Activated naive CD8-positive, alpha-beta T cell treated with anti-CD3 and anti-CD28 coated beads for 36 hours (primary cell): ENCODE measurements at regions not wholly inside any gene's neighbourhood (a gene's known extent, or its start where the extent isn't known, plus 50 kb on each side); places are given as distances from the start of the nearest gene placed in this dataset.

Experiments used
- DNase-seq: peaks from one replicate; pipeline ENCODE4 v3.0.0; 2021
- H3K27ac Mint-ChIP-seq: one replicate; pipeline ENCODE4 v1.8.0; 2022; ENCODE audit warnings: mild to moderate bottlenecking, moderate library complexity, mixed read lengths
- H3K27me3 Mint-ChIP-seq: one replicate; pipeline ENCODE4 v1.8.0; 2022; ENCODE audit warnings: mild to moderate bottlenecking, mixed read lengths
- H3K36me3 Mint-ChIP-seq: one replicate; pipeline ENCODE4 v1.8.0; 2021; ENCODE audit warnings: mild to moderate bottlenecking, mixed read lengths
- H3K4me1 Mint-ChIP-seq: one replicate; pipeline ENCODE4 v1.8.0; 2021; ENCODE audit warnings: mixed read lengths
- H3K4me3 Mint-ChIP-seq: one replicate; pipeline ENCODE4 v1.8.0; 2022; ENCODE audit warnings: mild to moderate bottlenecking, moderate library complexity, mixed read lengths
- H3K9me3 Mint-ChIP-seq: one replicate; pipeline ENCODE4 v1.8.0; 2022; ENCODE audit warnings: mixed read lengths

DNA sequence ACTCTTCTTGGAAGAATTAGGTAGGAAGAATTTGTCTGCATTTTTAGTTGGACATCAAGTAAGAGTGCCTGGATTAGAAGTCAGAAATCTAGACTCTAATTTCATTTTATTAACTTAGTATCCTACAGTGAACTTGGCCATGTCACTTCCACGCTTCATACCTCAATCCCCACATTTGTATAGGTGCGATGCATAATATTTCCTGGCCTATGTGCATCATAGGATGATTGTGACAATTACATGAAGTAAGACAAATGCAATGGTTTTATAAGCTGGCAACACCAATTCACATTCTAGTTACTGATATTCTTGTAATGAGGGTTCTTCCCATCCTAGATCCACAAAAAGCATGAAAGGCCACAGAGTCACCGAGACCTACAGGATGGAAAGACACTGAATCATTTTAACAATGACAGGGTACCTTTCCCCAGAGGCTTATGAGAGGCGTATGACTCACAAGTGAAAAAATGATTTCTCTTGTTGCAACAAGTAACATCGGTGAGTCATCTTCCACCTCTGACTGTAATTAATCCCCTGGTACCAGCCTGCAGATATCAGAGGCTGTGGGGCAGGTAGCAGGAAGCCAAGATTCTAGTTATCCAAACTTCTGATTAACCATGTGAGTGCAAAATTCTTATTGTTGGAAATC, 56.0 kb upstream of the OR5AK2 start:
- DNase-seq, result no peak
- H3K4me1 Mint-ChIP-seq, result no peaks in the 10 kb centered on the region
- H3K4me3 Mint-ChIP-seq, result no peak overlapping the region
- H3K9me3 Mint-ChIP-seq, result peaks cover 6% of the 10 kb centered on the region
- H3K36me3 Mint-ChIP-seq, result no peaks in the 10 kb centered on the region
- H3K27ac Mint-ChIP-seq, result no peak overlapping the region
- H3K27me3 Mint-ChIP-seq, result peaks cover 3% of the 10 kb centered on the region

- H3K4me1 Mint-ChIP-seq, result no peaks in the 10 kb centered on the region
- DNase-seq, result no peak
- H3K27ac Mint-ChIP-seq, result no peak overlapping the region
- H3K36me3 Mint-ChIP-seq, result no peaks in the 10 kb centered on the region
- H3K9me3 Mint-ChIP-seq, result peaks cover 7% of the 10 kb centered on the region
- no peak overlapping the region for H3K4me3 Mint-ChIP-seq
- H3K27me3 Mint-ChIP-seq, result no peaks in the 10 kb centered on the region
Measured at GRCh38 chr11:56923116-56923515, 65.6 kb upstream of the OR5AK2 start.

GRCh38 chr11:56922421-56922820, 66.3 kb upstream of the OR5AK2 start:
- H3K4me1 Mint-ChIP-seq, result no peaks in the 10 kb centered on the region
- H3K27me3 Mint-ChIP-seq, result no peaks in the 10 kb centered on the region
- no peaks in the 10 kb centered on the region for H3K36me3 Mint-ChIP-seq
- no peak overlapping the region for H3K27ac Mint-ChIP-seq
- DNase-seq, result no peak
- peaks cover 7% of the 10 kb centered on the region for H3K9me3 Mint-ChIP-seq
- H3K4me3 Mint-ChIP-seq, result no peak overlapping the region

DNA sequence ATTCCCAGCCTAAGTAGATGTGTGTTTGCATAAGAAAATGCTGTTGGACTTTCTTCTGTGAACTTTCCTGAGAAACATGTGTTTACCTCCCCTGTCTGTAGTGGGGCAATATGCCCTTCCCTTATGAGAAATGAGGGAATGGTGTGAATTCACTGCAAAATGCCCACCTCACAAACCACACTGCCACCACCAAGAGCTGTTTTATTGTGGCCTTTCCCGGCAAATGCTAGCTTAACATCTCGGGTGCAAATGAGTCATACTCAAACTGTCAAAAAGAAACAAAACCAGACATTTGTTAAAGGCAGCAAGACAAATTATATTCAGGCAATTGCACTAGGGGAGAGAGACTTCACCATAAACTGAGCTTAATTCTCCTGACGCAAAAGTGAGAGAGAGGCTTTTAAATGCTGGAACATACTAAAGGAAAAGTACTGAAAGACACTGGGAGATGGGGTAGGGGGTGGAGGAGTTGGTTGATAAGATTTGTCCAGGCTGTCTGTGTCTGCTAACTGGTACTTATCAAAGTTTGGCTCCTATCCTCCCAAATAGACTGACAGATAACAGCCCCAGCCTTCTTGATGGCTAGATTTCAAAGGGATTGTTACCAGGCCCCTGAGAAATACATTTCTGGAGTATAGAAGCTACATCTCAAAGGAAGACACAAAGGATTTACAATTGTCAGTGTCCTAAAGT, 70.9 kb upstream of the OR5AK2 start:
- Mint-ChIP-seq H3K4me3 (no peak overlapping the region), H3K27ac (no peak overlapping the region), H3K4me1 (no peaks in the 10 kb centered on the region), H3K9me3 (peaks cover 6% of the 10 kb centered on the region), H3K27me3 (no peaks in the 10 kb centered on the region), H3K36me3 (no peaks in the 10 kb centered on the region)
- no peak for DNase-seq

GRCh38 chr11:56916587-56916986, 72.1 kb upstream of the OR5AK2 start:
- Mint-ChIP-seq H3K36me3 (no peaks in the 10 kb centered on the region), H3K27me3 (no peaks in the 10 kb centered on the region), H3K4me3 (no peak overlapping the region), H3K27ac (no peak overlapping the region), H3K4me1 (no peaks in the 10 kb centered on the region), H3K9me3 (peaks cover 6% of the 10 kb centered on the region)
- DNase-seq, result no peak

DNA sequence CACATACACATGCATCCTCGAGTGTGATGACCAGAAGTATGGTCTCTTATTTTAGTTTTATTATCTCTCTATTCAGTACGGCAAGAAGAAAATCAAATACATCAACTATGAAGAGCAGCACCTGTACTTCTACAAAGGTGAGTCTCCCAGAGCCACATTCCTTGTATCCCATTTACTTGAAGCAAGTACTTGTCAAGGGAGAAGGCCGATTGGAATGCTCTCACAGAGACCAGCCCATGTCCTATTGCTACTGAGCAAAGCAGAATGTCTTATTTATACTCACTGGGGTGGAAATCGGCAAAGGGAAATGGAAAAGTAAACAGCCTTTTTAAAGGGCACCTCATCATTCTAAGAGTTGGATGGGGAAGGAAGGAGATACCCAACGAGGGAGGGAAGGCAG, 72.6 kb upstream of the OR5AK2 start:
- DNase-seq, result no peak
- Mint-ChIP-seq H3K36me3 (no peaks in the 10 kb centered on the region), H3K4me3 (no peak overlapping the region), H3K27ac (no peak overlapping the region), H3K4me1 (no peaks in the 10 kb centered on the region), H3K27me3 (peaks cover 4% of the 10 kb centered on the region), H3K9me3 (peaks cover 5% of the 10 kb centered on the region)

GRCh38 chr11:56911312-56911711, 77.4 kb upstream of the OR5AK2 start:
- Mint-ChIP-seq H3K27ac (no peak overlapping the region), H3K36me3 (no peaks in the 10 kb centered on the region), H3K9me3 (peaks cover 2% of the 10 kb centered on the region), H3K27me3 (peaks cover 4% of the 10 kb centered on the region), H3K4me3 (no peak overlapping the region), H3K4me1 (no peaks in the 10 kb centered on the region)
- no peak for DNase-seq

DNA sequence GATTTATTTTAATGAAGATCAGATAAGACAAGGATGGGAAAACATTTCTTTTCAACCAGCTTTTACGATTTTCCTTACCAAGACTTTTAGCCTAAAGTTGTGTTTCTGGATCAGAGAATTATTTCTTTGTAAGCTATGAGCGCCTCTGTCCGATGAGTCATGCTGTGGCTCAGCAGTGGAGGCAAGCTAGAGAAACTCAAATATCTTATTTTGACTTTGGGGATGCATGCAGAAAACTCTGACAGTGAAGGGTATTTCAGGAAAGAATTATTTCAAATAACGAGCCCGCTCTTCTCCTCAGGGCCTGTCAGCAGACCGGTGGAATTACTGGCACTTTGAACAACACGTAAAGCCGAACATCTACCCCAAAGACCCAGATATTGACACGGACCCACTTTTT, 77.9 kb upstream of the OR5AK2 start:
- Mint-ChIP-seq H3K9me3 (no peaks in the 10 kb centered on the region), H3K36me3 (no peaks in the 10 kb centered on the region), H3K27me3 (peaks cover 4% of the 10 kb centered on the region), H3K27ac (no peak overlapping the region), H3K4me1 (no peaks in the 10 kb centered on the region), H3K4me3 (no peak overlapping the region)
- DNase-seq, result no peak

DNA sequence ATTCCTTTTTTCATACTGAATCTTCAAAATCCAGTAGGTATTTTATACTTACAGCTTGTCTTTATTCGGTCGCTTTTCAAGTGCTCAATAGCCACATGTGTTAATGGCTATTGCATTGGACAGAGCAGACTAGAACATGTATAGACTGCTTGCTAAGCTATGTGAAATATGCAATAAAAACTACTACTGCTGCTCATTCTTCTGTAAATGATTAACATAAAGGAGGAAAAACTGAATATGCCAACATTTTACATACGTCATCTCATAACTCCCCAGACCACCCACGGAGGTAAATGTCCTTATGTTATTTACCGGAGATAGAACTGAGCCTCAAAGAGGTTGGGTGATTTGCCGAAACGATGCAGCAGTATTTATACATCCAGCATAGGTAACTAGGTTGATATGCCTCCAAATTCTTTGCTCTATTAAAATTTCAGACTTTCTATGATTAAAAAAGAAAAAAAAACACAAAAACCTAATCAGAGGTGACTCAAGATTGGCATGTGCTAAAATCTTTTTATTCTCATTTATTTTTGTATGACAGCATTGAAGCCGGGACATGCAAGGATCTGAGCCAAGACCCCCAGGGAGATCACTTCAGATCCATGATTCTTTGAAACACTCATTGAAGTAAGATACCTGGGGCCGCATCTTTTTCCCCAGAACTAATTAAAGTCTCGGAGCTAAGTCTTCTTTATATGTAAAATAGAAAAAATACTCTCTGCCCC, 78.5 kb upstream of the OR5AK2 start:
- Mint-ChIP-seq H3K4me3 (no peak overlapping the region), H3K27me3 (peaks cover 4% of the 10 kb centered on the region), H3K36me3 (no peaks in the 10 kb centered on the region)

GRCh38 chr11:56909563-56909962, 79.2 kb upstream of the OR5AK2 start:
- Mint-ChIP-seq H3K27me3 (peaks cover 4% of the 10 kb centered on the region), H3K27ac (no peak overlapping the region), H3K9me3 (no peaks in the 10 kb centered on the region), H3K4me3 (no peak overlapping the region), H3K4me1 (no peaks in the 10 kb centered on the region), H3K36me3 (no peaks in the 10 kb centered on the region)
- no peak for DNase-seq

More for the DNA sequence above, 78.5 kb upstream of the OR5AK2 start:
- H3K4me1 Mint-ChIP-seq, result no peaks in the 10 kb centered on the region
- no peak for DNase-seq
- H3K27ac Mint-ChIP-seq, result no peak overlapping the region
- H3K9me3 Mint-ChIP-seq, result no peaks in the 10 kb centered on the region

DNA sequence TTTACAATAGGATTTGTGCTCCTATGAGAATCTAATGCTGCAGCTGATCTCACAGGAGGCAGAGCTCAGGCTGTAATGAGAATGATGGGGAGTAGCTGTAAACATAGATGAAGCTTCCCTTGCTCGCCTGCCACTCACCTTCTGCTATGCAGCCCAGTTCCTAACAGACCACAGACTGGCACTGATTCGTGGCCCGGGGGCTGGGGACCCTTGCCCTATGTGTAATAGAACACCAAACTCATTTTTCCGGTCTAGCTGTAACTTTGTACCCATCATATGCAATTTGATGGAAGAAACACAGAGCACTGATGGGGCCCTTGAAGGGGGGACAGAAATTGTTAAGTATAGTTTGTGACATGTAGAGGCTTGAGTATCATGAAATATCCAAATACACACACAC, 79.6 kb upstream of the OR5AK2 start:
- no peaks in the 10 kb centered on the region for H3K4me1 Mint-ChIP-seq
- H3K27ac Mint-ChIP-seq, result no peak overlapping the region
- H3K27me3 Mint-ChIP-seq, result peaks cover 4% of the 10 kb centered on the region

DNA sequence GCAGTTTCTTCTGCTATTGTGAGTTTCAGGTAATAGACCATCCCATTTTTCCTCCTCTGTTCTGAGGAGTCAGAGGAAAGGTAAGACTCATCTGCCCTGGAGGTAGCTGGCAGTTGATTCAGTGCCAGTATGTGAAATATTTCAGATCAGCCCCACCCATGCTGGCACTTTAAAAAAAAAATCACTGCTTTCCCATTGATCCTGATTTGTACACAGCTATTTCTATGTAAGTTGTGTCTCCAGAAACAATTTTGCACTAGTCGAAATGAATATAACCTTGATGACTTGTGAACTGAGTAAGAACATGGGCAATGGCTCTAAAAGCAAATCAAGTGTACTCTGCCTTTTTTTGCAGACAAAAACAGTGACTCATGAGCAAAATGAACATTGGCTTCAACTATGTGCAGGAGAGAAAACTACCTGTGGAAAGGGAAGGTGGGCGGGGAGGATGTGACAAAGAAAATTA, 82.0 kb upstream of the OR5AK2 start:
- Mint-ChIP-seq H3K4me1 (no peaks in the 10 kb centered on the region), H3K27ac (no peak overlapping the region), H3K4me3 (no peak overlapping the region)

More for the DNA sequence above, 79.6 kb upstream of the OR5AK2 start:
- no peaks in the 10 kb centered on the region for H3K9me3 Mint-ChIP-seq
- H3K4me3 Mint-ChIP-seq, result no peak overlapping the region
- no peak for DNase-seq
- no peaks in the 10 kb centered on the region for H3K36me3 Mint-ChIP-seq

DNA sequence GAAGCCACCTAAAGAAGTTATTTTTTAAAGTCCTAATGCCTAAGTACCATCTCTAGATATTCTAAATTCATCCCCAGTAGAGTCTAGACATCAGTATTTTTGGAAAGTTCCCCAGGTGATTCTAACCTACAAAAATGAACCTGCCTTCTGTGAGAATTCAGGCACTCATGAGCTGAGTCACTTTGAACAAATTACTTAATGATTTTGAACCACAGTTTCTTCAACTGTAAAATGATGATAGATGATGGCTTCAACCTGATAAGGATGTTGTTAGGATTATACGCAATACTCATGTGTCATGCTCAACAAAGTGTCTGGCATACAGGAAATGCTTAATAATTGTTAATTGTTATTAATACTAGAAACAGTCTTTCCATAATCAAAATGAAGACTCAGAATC, 82.8 kb upstream of the OR5AK2 start:
- Mint-ChIP-seq H3K4me1 (no peaks in the 10 kb centered on the region), H3K36me3 (no peaks in the 10 kb centered on the region), H3K27ac (no peak overlapping the region), H3K4me3 (no peak overlapping the region), H3K9me3 (no peaks in the 10 kb centered on the region), H3K27me3 (no peaks in the 10 kb centered on the region)
- DNase-seq, result no peak

More for the DNA sequence above, 82.0 kb upstream of the OR5AK2 start:
- peaks cover 4% of the 10 kb centered on the region for H3K27me3 Mint-ChIP-seq
- no peaks in the 10 kb centered on the region for H3K36me3 Mint-ChIP-seq
- no peak for DNase-seq
- H3K9me3 Mint-ChIP-seq, result no peaks in the 10 kb centered on the region

- H3K27me3 Mint-ChIP-seq, result no peaks in the 10 kb centered on the region
- DNase-seq, result no peak
- H3K27ac Mint-ChIP-seq, result no peak overlapping the region
- H3K4me1 Mint-ChIP-seq, result no peaks in the 10 kb centered on the region
- no peaks in the 10 kb centered on the region for H3K9me3 Mint-ChIP-seq
- no peaks in the 10 kb centered on the region for H3K36me3 Mint-ChIP-seq
- H3K4me3 Mint-ChIP-seq, result no peak overlapping the region
Measured at GRCh38 chr11:56905442-56905841, 83.3 kb upstream of the OR5AK2 start.

- Mint-ChIP-seq H3K36me3 (no peaks in the 10 kb centered on the region), H3K9me3 (no peaks in the 10 kb centered on the region), H3K4me3 (no peak overlapping the region), H3K4me1 (no peaks in the 10 kb centered on the region), H3K27me3 (no peaks in the 10 kb centered on the region), H3K27ac (no peak overlapping the region)
- DNase-seq, result no peak
Measured at GRCh38 chr11:56898856-56899255, 89.9 kb upstream of the OR5AK2 start.
